Activated T-cell treated with anti-CD3 and anti-CD28 coated beads, Interleukin-2, amount 50 U/mL, for 4 hours (primary cell): ENCODE measurements at regions not wholly inside any gene's neighbourhood (a gene's known extent, or its start where the extent isn't known, plus 50 kb on each side); places are given as distances from the start of the nearest gene placed in this dataset.
"Not testable (repeated sequence)": the region's sequence is repeated elsewhere in the genome, so short reads cannot be mapped to it uniquely, and the experiment has no call there.

Source experiments
- ATAC-seq, 2 donors: fragments of 200-7000 bp; cut with Tn5 transposase; one replicate each; pipeline ENCODE4 v1.10.0; 2021
- DNase-seq: peaks from one replicate; pipeline ENCODE4 v3.0.0-alpha.2; 2020
- H3K27me3 Mint-ChIP-seq: one replicate; pipeline ENCODE4 v1.8.0; 2021; ENCODE audit warnings: low read depth, mixed read lengths
- H3K36me3 Mint-ChIP-seq: one replicate; pipeline ENCODE4 v1.8.0; 2022; ENCODE audit warnings: mixed read lengths; ENCODE audit not compliant: insufficient read depth
- H3K4me1 Mint-ChIP-seq: one replicate; pipeline ENCODE4 v1.8.0; 2021; ENCODE audit warnings: low read depth, mixed read lengths
- H3K4me3 Mint-ChIP-seq: one replicate; pipeline ENCODE4 v1.8.0; 2021; ENCODE audit warnings: mild to moderate bottlenecking, moderate library complexity, mixed read lengths
- H3K9me3 Mint-ChIP-seq: one replicate; pipeline ENCODE4 v1.8.0; 2021; ENCODE audit warnings: mixed read lengths

DNA sequence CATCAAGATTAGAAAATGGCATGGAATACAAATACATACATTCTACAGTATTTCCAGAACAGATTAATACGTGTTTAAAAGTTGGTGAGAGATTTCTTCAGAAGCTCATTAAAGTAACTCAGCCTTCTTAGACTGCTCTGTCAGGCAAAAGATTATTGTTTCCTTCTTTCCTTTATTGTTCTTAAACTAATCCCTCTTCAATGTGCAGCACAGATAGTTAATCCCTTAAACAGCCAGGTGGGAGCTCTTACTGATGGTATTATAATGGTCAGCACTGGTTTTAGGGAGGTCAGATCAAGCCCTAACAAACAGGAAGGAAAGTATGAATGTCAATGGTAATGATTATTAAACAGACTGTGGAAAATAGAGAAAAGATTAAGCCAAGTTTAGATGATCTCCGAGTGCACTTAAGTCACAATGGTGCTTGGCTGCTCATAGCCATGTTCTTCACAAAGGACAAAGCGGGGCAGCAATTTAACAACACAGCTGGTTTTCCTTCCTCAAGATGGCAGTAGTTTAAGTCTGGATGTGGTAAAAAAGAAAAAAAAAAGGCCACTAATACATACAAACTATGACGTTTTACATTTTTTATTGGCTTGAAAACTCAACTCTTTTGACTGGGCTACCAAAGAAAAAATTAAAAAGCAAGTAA is 992.6 kb downstream of the PCDH9 start:
- Mint-ChIP-seq H3K9me3 (peaks cover 6% of the 10 kb centered on the region), H3K4me3 (no peak overlapping the region), H3K4me1 (no peaks in the 10 kb centered on the region), H3K27me3 (no peaks in the 10 kb centered on the region), H3K36me3 (no peaks in the 10 kb centered on the region)
- ATAC-seq (no peak), DNase-seq (no peak)

GRCh38 chr13:66234159-66234558 is 996.0 kb downstream of the PCDH9 start:
- H3K36me3 Mint-ChIP-seq: no peaks in the 10 kb centered on the region
- H3K27me3 Mint-ChIP-seq: no peaks in the 10 kb centered on the region
- no peaks in the 10 kb centered on the region for H3K4me1 Mint-ChIP-seq
- no peak overlapping the region for H3K4me3 Mint-ChIP-seq
- peaks cover 6% of the 10 kb centered on the region for H3K9me3 Mint-ChIP-seq
- ATAC-seq: no peak
- DNase-seq: no peak

DNA sequence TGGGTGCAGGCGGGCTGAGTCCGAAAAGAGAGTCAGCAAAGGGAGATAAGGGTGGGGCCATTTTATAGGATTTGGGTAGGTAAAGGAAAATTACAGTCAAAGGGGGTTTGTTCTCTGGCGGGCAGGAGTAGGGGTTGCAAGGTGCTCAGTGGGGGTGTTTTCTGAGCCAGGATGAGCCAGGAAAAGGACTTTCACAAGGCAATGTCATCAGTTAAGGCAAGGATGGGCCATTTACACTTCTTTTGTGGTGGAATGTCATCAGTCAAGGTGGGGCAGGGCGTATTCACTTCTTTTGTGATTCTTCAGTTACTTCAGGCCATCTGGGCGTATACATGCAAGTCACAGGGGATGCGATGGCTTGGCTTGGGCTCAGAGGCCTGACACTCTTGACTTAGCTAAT is 998.2 kb downstream of the PCDH9 start:
- H3K36me3 Mint-ChIP-seq, ATAC-seq, DNase-seq, H3K27me3 Mint-ChIP-seq, H3K4me1 Mint-ChIP-seq, H3K4me3 Mint-ChIP-seq: not testable (repeated sequence)
- H3K9me3 Mint-ChIP-seq: peaks cover 12% of the 10 kb centered on the region

GRCh38 chr13:66225072-66225471 is 1005.1 kb downstream of the PCDH9 start:
- Mint-ChIP-seq H3K4me3 (no peak overlapping the region), H3K4me1 (no peaks in the 10 kb centered on the region)
- no peak for ATAC-seq

GRCh38 chr13:66224663-66225062 is 1005.5 kb downstream of the PCDH9 start:
- Mint-ChIP-seq H3K4me3 (no peak overlapping the region), H3K4me1 (no peaks in the 10 kb centered on the region), H3K27me3 (no peaks in the 10 kb centered on the region), H3K36me3 (no peaks in the 10 kb centered on the region), H3K9me3 (peaks cover 17% of the 10 kb centered on the region)
- ATAC-seq: no peak
- no peak for DNase-seq

More at GRCh38 chr13:66225072-66225471, 1005.1 kb downstream of the PCDH9 start:
- Mint-ChIP-seq H3K27me3 (no peaks in the 10 kb centered on the region), H3K9me3 (peaks cover 17% of the 10 kb centered on the region), H3K36me3 (no peaks in the 10 kb centered on the region)
- DNase-seq: no peak

GRCh38 chr13:66222926-66223325 is 1007.2 kb downstream of the PCDH9 start:
- H3K27me3 Mint-ChIP-seq: no peaks in the 10 kb centered on the region
- H3K9me3 Mint-ChIP-seq: peaks cover 11% of the 10 kb centered on the region
- DNase-seq (no peak), ATAC-seq (no peak)
- no peaks in the 10 kb centered on the region for H3K4me1 Mint-ChIP-seq
- H3K36me3 Mint-ChIP-seq: no peaks in the 10 kb centered on the region
- H3K4me3 Mint-ChIP-seq: no peak overlapping the region

GRCh38 chr13:66222127-66222526 is 1008.0 kb downstream of the PCDH9 start:
- no peaks in the 10 kb centered on the region for H3K27me3 Mint-ChIP-seq
- DNase-seq: no peak
- H3K9me3 Mint-ChIP-seq: peaks cover 11% of the 10 kb centered on the region
- no peak for ATAC-seq
- H3K36me3 Mint-ChIP-seq: no peaks in the 10 kb centered on the region
- H3K4me3 Mint-ChIP-seq: no peak overlapping the region
- no peaks in the 10 kb centered on the region for H3K4me1 Mint-ChIP-seq

GRCh38 chr13:66219506-66219905 is 1010.6 kb downstream of the PCDH9 start:
- Mint-ChIP-seq H3K9me3 (peaks cover 6% of the 10 kb centered on the region), H3K4me1 (no peaks in the 10 kb centered on the region), H3K36me3 (no peaks in the 10 kb centered on the region), H3K27me3 (no peaks in the 10 kb centered on the region), H3K4me3 (no peak overlapping the region)
- DNase-seq (no peak), ATAC-seq (no peak)

GRCh38 chr13:66218583-66218982 is 1011.6 kb downstream of the PCDH9 start:
- no peak overlapping the region for H3K4me3 Mint-ChIP-seq
- peaks cover 6% of the 10 kb centered on the region for H3K9me3 Mint-ChIP-seq
- H3K4me1 Mint-ChIP-seq: no peaks in the 10 kb centered on the region
- ATAC-seq: no peak
- DNase-seq: no peak
- no peaks in the 10 kb centered on the region for H3K36me3 Mint-ChIP-seq
- no peaks in the 10 kb centered on the region for H3K27me3 Mint-ChIP-seq

DNA sequence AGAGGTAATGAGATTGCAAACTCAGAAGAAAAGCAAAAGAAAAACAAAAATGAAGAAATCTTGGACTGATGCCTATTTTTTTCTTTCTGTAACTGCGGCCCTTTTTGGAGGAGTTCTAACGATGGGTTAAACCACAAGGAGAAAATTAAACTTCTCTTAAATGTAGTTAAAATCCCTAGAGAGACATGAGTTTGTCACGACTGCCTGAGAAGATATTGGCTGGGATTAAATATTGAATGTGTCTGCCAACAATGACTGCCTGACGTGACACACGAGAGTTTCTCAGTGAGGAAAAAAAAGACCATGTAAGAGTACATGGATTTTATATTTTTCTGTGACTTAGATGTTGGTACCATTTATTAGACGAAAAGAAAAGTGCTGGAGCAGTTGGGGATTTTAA is 1013.4 kb downstream of the PCDH9 start:
- DNase-seq: no peak
- H3K9me3 Mint-ChIP-seq: peaks cover 9% of the 10 kb centered on the region
- H3K4me3 Mint-ChIP-seq: no peak overlapping the region
- H3K27me3 Mint-ChIP-seq: no peaks in the 10 kb centered on the region
- ATAC-seq: no peak
- no peaks in the 10 kb centered on the region for H3K4me1 Mint-ChIP-seq
- no peaks in the 10 kb centered on the region for H3K36me3 Mint-ChIP-seq

DNA sequence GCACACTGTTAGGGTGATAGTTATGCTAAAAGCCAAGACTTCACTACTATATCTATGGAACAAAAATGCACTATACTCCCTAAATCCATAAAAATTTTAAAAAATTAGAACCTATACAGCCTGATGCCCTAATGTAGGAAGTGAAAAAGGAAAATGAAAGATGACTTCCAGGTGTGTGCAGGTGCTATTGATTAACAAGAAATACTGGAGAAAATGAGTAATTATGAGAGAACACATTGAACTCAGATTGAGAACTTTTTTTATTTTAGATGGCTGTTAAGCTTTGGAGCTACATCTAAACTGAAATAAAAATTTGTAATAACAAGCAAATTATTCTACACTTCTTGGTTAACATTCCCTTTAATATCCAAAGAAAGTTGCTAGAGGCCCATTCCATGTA is 1015.7 kb downstream of the PCDH9 start:
- Mint-ChIP-seq H3K9me3 (peaks cover 6% of the 10 kb centered on the region), H3K27me3 (no peaks in the 10 kb centered on the region), H3K4me3 (no peak overlapping the region), H3K36me3 (no peaks in the 10 kb centered on the region), H3K4me1 (no peaks in the 10 kb centered on the region)
- DNase-seq (no peak), ATAC-seq (no peak)

DNA sequence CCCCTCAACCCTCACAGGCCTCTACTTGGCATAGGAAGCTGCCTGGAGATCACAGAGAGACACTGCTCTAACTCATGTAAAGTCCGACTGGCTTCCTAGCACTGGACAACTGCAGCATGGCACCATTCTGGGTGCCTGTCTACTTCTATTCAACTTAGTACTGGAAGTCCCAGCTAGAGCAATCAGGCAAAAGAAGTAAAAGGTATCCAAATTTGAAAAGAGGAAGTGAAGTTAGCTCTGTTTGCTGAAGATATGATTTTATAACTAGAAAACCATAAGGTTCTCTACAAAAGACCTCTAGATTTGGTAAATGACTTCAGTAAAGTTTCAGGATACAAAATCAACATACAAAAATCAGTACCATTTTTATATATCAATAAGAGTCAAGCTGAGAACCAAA is 1017.6 kb downstream of the PCDH9 start:
- DNase-seq (no peak), ATAC-seq (no peak)
- Mint-ChIP-seq H3K4me3 (no peak overlapping the region), H3K9me3 (peaks cover 6% of the 10 kb centered on the region), H3K27me3 (no peaks in the 10 kb centered on the region), H3K36me3 (no peaks in the 10 kb centered on the region), H3K4me1 (no peaks in the 10 kb centered on the region)

DNA sequence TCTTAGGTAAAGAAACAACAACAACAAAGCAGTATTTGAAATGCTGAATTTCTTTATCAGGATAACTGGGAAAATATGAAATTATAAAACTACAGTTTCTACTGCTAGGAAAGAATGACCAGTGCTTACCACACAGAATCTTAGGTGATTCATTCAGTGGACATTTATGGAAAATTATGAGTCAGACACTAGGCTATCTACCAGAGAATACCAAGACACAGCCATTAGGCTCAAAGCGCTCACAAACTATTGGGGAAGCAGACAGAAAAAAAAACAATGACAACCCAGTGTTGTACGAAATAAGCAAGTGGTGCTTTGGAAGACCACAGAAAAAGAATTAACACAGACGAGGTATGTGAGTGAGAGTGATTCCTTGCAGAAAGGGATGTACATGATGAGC is 1019.5 kb downstream of the PCDH9 start:
- Mint-ChIP-seq H3K4me1 (no peaks in the 10 kb centered on the region), H3K36me3 (no peaks in the 10 kb centered on the region), H3K27me3 (no peaks in the 10 kb centered on the region)

GRCh38 chr13:66208589-66208988 is 1021.5 kb downstream of the PCDH9 start:
- Mint-ChIP-seq H3K36me3 (no peaks in the 10 kb centered on the region), H3K4me1 (no peaks in the 10 kb centered on the region), H3K27me3 (no peaks in the 10 kb centered on the region), H3K4me3 (no peak overlapping the region), H3K9me3 (peaks cover 9% of the 10 kb centered on the region)
- DNase-seq: no peak
- ATAC-seq: no peak

More for the DNA sequence above, 1019.5 kb downstream of the PCDH9 start:
- no peak for DNase-seq
- peaks cover 9% of the 10 kb centered on the region for H3K9me3 Mint-ChIP-seq
- ATAC-seq: no peak
- no peak overlapping the region for H3K4me3 Mint-ChIP-seq

DNA sequence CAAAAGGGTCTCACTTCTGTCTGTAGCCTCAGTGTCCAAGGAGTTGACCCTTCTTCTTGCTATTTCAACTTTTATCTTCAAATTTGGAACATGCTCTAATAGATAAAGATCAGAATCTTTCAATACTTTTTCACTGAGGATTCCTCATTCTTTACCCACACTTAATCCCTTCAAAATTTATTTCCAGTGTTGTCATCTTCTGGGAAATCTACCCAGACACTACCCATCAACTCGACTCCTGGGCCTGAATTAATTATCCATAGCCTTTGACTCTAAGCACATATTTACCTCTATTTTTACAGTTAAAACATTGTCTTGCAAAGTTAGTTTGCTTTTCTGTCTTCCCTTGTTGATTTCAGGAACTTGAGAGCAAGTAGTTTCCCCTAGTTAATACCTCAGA is 1022.5 kb downstream of the PCDH9 start:
- DNase-seq (no peak), ATAC-seq (no peak)
- peaks cover 3% of the 10 kb centered on the region for H3K9me3 Mint-ChIP-seq
- no peaks in the 10 kb centered on the region for H3K4me1 Mint-ChIP-seq
- H3K4me3 Mint-ChIP-seq: no peak overlapping the region
- H3K36me3 Mint-ChIP-seq: no peaks in the 10 kb centered on the region
- H3K27me3 Mint-ChIP-seq: no peaks in the 10 kb centered on the region

- Mint-ChIP-seq H3K36me3 (no peaks in the 10 kb centered on the region), H3K9me3 (peaks cover 3% of the 10 kb centered on the region), H3K4me1 (no peaks in the 10 kb centered on the region), H3K27me3 (no peaks in the 10 kb centered on the region), H3K4me3 (no peak overlapping the region)
- DNase-seq (no peak), ATAC-seq (no peak)
Measured at GRCh38 chr13:66205807-66206206, 1024.3 kb downstream of the PCDH9 start.
